Mesodermal cell (in vitro differentiated cells): ENCODE measurements at regions not wholly inside any gene's neighbourhood (a gene's known extent, or its start where the extent isn't known, plus 50 kb on each side); places are given as distances from the start of the nearest gene placed in this dataset.

Experiments used
- H3K27ac ChIP-seq: 2 replicates; pipeline ENCODE4 v1.7.0; 2013; ENCODE audit warnings: mild to moderate bottlenecking, low read depth, low read length, moderate library complexity; ENCODE audit not compliant: severe bottlenecking
- H3K36me3 ChIP-seq: 2 replicates; pipeline ENCODE4 v1.7.1; 2013; ENCODE audit warnings: mild to moderate bottlenecking, low read length, moderate library complexity; ENCODE audit not compliant: control insufficient read depth, insufficient read depth
- H3K4me1 ChIP-seq: one replicate; pipeline ENCODE4 v1.7.1; 2013; ENCODE audit warnings: mild to moderate bottlenecking, low read length; ENCODE audit not compliant: insufficient read depth, control insufficient read depth, poor library complexity, severe bottlenecking
- H3K4me3 ChIP-seq: 2 replicates; pipeline ENCODE4 v1.7.0; 2013; ENCODE audit warnings: low read length, control low read depth, mild to moderate bottlenecking; ENCODE audit not compliant: insufficient read depth, poor library complexity, severe bottlenecking; ENCODE audit errors: extremely low read depth
- H3K9me3 ChIP-seq: 2 replicates; pipeline ENCODE4 v1.7.1; 2013; ENCODE audit warnings: mild to moderate bottlenecking, low read length, moderate library complexity; ENCODE audit not compliant: control insufficient read depth
- WGBS, 2 experiments: methylation state at CpG; one replicate each; pipeline ENCODE4 v1.1.5; 2013; ENCODE audit warnings: missing lambda C conversion rate in 2 of 2; ENCODE audit not compliant: insufficient coverage in 2 of 2; 5-methylcytosine and 5-hydroxymethylcytosine counted together

DNA sequence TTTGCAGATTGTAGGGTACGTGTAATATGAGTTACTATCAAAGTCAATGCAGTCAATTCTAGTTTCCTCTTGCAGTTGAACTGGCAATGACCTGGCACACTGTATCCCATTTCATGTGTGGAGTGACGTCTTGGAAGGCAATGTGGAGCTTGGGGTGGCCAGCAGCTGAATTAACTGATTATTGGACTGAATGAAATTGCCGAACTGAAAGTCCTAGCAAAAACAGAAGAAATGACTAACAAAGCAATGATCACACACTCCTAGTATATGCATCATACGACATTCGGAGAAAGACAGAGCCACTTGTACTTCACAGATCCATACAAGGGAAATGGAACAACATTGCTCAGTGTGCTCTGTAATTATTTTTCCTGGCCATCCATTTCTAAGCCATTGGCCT lies 259.1 kb upstream of the DAPK1 start:
- H3K9me3 ChIP-seq, result no peaks in the 10 kb centered on the region
- WGBS, 2 experiments, result 87 to 88% methylated on average over 3 to 5 of the region's 5 CpGs
- no peaks in the 10 kb centered on the region for H3K36me3 ChIP-seq
- H3K27ac ChIP-seq, result no peak overlapping the region
- H3K4me3 ChIP-seq, result no peak overlapping the region
- H3K4me1 ChIP-seq, result no peaks in the 10 kb centered on the region

GRCh38 chr9:87239312-87239711 lies 258.4 kb upstream of the DAPK1 start:
- WGBS, 2 experiments, result no CpG with 5 or more reads among the region's 1 CpG

GRCh38 chr9:87243602-87244001 lies 254.1 kb upstream of the DAPK1 start:
- 100% methylated on average over 2 of the region's 2 CpGs; no CpG with 5 or more reads in 1 of the 2 experiments for WGBS, 2 experiments

More at GRCh38 chr9:87239312-87239711, 258.4 kb upstream of the DAPK1 start:
- H3K9me3 ChIP-seq, result no peaks in the 10 kb centered on the region
- H3K4me3 ChIP-seq, result no peak overlapping the region
- no peak overlapping the region for H3K27ac ChIP-seq
- H3K4me1 ChIP-seq, result no peaks in the 10 kb centered on the region
- H3K36me3 ChIP-seq, result no peaks in the 10 kb centered on the region

DNA sequence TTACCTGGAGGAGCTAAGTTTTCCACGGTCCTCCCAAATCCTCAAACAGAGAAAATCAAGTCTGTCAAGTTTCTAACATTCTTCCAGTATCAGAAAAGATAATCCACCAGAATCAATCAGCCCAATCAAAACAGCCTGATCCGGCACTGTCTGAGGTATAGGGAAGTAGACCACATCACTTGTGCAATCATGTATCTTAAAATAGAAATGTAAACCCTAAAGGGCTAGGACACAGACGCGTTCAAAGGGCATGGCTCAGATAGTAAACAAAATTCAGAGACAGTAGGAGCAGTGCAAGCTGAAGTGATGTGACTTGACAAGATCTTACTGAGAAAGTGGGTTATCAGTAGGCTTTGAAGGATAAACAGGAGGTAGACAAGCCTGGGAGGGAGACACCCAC lies 252.4 kb upstream of the DAPK1 start:
- Histone ChIP-seq H3K4me3 (no peak overlapping the region), H3K36me3 (no peaks in the 10 kb centered on the region), H3K9me3 (no peaks in the 10 kb centered on the region), H3K27ac (no peak overlapping the region), H3K4me1 (no peaks in the 10 kb centered on the region)
- 75 to 93% methylated on average over 3 of the region's 4 CpGs for WGBS, 2 experiments

More at GRCh38 chr9:87243602-87244001, 254.1 kb upstream of the DAPK1 start:
- Histone ChIP-seq H3K36me3 (no peaks in the 10 kb centered on the region), H3K4me3 (no peak overlapping the region), H3K4me1 (no peaks in the 10 kb centered on the region), H3K27ac (no peak overlapping the region), H3K9me3 (no peaks in the 10 kb centered on the region)

GRCh38 chr9:87247097-87247496 lies 250.6 kb upstream of the DAPK1 start:
- Histone ChIP-seq H3K36me3 (no peaks in the 10 kb centered on the region), H3K4me1 (no peaks in the 10 kb centered on the region), H3K27ac (no peak overlapping the region), H3K9me3 (no peaks in the 10 kb centered on the region), H3K4me3 (no peak overlapping the region)
- 88 to 92% methylated on average over 2 to 5 of the region's 5 CpGs for WGBS, 2 experiments

DNA sequence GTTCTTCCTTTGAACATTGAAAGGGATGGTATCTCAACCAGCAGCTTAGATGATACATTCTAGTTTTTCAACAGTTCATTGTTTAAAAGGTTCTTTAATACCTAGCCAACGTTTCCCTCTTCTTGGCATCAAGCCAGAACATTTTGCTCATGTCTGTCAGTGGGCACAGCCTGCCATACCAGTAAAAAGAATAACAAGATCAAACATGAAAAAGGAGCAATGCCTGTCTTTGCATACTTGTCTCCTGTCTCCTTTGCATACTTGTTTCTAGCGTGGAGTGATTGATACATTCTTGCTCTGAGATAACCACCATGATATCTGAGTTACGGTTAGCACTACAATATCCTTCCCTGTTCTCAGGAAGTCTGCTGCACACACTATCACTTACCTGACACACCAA lies 248.6 kb upstream of the DAPK1 start:
- Histone ChIP-seq H3K9me3 (no peaks in the 10 kb centered on the region), H3K27ac (no peak overlapping the region), H3K4me1 (no peaks in the 10 kb centered on the region), H3K4me3 (no peak overlapping the region), H3K36me3 (no peaks in the 10 kb centered on the region)
- 82 to 88% methylated on average over 3 of the region's 3 CpGs for WGBS, 2 experiments

GRCh38 chr9:87250205-87250604 lies 247.5 kb upstream of the DAPK1 start:
- no peak overlapping the region for H3K4me3 ChIP-seq
- H3K36me3 ChIP-seq, result no peaks in the 10 kb centered on the region
- 86 to 100% methylated on average over 1 of the region's 1 CpG for WGBS, 2 experiments
- H3K4me1 ChIP-seq, result no peaks in the 10 kb centered on the region
- no peak overlapping the region for H3K27ac ChIP-seq
- no peaks in the 10 kb centered on the region for H3K9me3 ChIP-seq

GRCh38 chr9:87255431-87256155 lies 242.1 kb upstream of the DAPK1 start:
- H3K4me3 ChIP-seq, result no peak overlapping the region
- H3K27ac ChIP-seq, result no peak overlapping the region
- WGBS, 2 experiments, result 86 to 88% methylated on average over 7 of the region's 11 CpGs
- H3K4me1 ChIP-seq, result no peaks in the 10 kb centered on the region
- H3K9me3 ChIP-seq, result no peaks in the 10 kb centered on the region
- no peaks in the 10 kb centered on the region for H3K36me3 ChIP-seq

DNA sequence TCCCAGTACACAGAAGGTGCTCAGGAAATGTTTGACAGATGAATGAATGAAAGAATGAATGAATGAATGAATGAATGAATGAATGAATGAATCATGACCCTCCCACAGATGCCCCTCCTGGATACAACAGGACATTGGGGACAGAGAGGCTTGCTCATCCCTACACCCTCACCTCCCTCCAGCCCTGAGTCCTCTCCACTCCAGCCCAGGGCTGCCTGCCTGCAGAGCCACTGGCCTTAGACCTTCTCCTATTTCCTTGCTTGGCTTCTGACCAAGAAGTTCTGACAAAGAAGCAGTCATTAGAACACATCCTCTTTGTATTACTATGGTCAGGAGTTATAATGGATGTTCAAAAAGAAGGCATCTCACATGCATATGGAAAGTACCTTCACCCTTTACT lies 240.7 kb upstream of the DAPK1 start:
- Histone ChIP-seq H3K27ac (no peak overlapping the region), H3K36me3 (no peaks in the 10 kb centered on the region), H3K9me3 (no peaks in the 10 kb centered on the region), H3K4me1 (no peaks in the 10 kb centered on the region), H3K4me3 (no peak overlapping the region)

GRCh38 chr9:87259543-87260518 lies 237.8 kb upstream of the DAPK1 start:
- Histone ChIP-seq H3K27ac (no peak overlapping the region), H3K36me3 (no peaks in the 10 kb centered on the region), H3K4me1 (no peaks in the 10 kb centered on the region), H3K4me3 (no peak overlapping the region), H3K9me3 (no peaks in the 10 kb centered on the region)
- 75 to 86% methylated on average over 10 to 15 of the region's 20 CpGs for WGBS, 2 experiments

DNA sequence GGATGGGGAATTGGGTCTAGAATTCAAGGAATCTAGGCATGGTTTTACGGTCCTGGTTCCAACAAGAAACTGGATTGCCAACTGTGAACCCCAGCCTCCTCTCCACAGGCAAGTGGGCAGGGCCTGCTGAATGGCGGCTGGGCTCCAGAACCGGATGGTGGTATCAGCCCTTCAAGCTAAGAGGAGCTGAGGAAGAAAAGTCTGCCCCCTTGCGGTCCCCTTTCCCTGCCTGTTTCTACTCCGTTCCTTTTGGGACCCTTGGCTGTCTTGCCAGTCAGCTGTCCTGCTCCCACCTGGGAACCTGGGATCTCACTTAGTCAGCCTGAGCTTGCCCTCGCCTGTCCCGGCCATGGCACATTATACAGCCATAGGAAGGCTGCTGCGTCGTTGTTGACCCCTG lies 234.4 kb upstream of the DAPK1 start:
- H3K9me3 ChIP-seq, result no peaks in the 10 kb centered on the region
- WGBS, 2 experiments, result 47 to 55% methylated on average over 9 of the region's 9 CpGs
- no peaks in the 10 kb centered on the region for H3K4me1 ChIP-seq
- no peak overlapping the region for H3K4me3 ChIP-seq
- no peaks in the 10 kb centered on the region for H3K36me3 ChIP-seq
- H3K27ac ChIP-seq, result no peak overlapping the region
